Astrocyte (in vitro differentiated cells and primary cell): ENCODE measurements at regions not wholly inside any gene's neighbourhood (a gene's known extent, or its start where the extent isn't known, plus 50 kb on each side); places are given as distances from the start of the nearest gene placed in this dataset.

Experiments used
- DNase-seq: peaks from one replicate; pipeline ENCODE4 v3.0.0-alpha.2; 2010; ENCODE audit warnings: low read depth
- FAIRE-seq: peaks from 2 replicates; lab custom pipeline; 2011; peaks lifted over from hg19 to GRCh38; lab: Jason Lieb, UNC
- H2AFZ ChIP-seq: 2 replicates; pipeline ENCODE4 v1.6.0; 2012; ENCODE audit warnings: low read depth, low read length, inconsistent platforms
- H3K27ac ChIP-seq: 2 replicates; pipeline ENCODE4 v1.5.1; 2011; ENCODE audit warnings: low read depth, low read length, inconsistent platforms
- H3K27me3 ChIP-seq: 2 replicates; pipeline ENCODE4 v1.6.0; 2011; ENCODE audit warnings: low read length, inconsistent platforms; ENCODE audit not compliant: insufficient read depth
- H3K36me3 ChIP-seq: 2 replicates; pipeline ENCODE4 v1.5.1; 2011; ENCODE audit warnings: low read length, inconsistent platforms; ENCODE audit not compliant: insufficient read depth
- H3K4me1 ChIP-seq: 2 replicates; pipeline ENCODE4 v1.5.1; 2011; ENCODE audit warnings: low read length, inconsistent platforms; ENCODE audit not compliant: insufficient read depth
- H3K4me2 ChIP-seq: 2 replicates; pipeline ENCODE4 v1.6.0; 2012; ENCODE audit warnings: low read length, inconsistent platforms
- H3K4me3 ChIP-seq: 2 replicates; pipeline ENCODE4 v1.5.1; 2011; ENCODE audit warnings: low read depth, mild to moderate bottlenecking, low read length, inconsistent platforms; ENCODE audit not compliant: insufficient read depth
- H3K79me2 ChIP-seq: 2 replicates; pipeline ENCODE4 v1.6.0; 2012; ENCODE audit warnings: mild to moderate bottlenecking, low read length, inconsistent platforms; ENCODE audit not compliant: insufficient read depth
- H3K9ac ChIP-seq: 2 replicates; pipeline ENCODE4 v1.6.0; 2012; ENCODE audit warnings: mild to moderate bottlenecking, low read length, inconsistent platforms
- H3K9me3 ChIP-seq: 2 replicates; pipeline ENCODE4 v1.5.1; 2012; ENCODE audit warnings: low read depth, mild to moderate bottlenecking, low read length, inconsistent platforms; ENCODE audit not compliant: insufficient read depth
- H4K20me1 ChIP-seq: 2 replicates; pipeline ENCODE4 v1.6.0; 2012; ENCODE audit warnings: low read length, inconsistent platforms; ENCODE audit not compliant: insufficient read depth
- H3K27ac Mint-ChIP-seq: one replicate; pipeline ENCODE4 v1.8.0; 2021; ENCODE audit warnings: mild to moderate bottlenecking, mixed read lengths; ENCODE audit not compliant: unreplicated experiment
- H3K27me3 Mint-ChIP-seq: one replicate; pipeline ENCODE4 v1.8.0; 2021; ENCODE audit warnings: low read depth, mixed read lengths; ENCODE audit not compliant: unreplicated experiment
- H3K36me3 Mint-ChIP-seq: one replicate; pipeline ENCODE4 v1.8.0; 2021; ENCODE audit warnings: low read depth, mixed read lengths; ENCODE audit not compliant: unreplicated experiment
- H3K4me1 Mint-ChIP-seq: one replicate; pipeline ENCODE4 v1.8.0; 2021; ENCODE audit warnings: low read depth, mixed read lengths; ENCODE audit not compliant: unreplicated experiment
- H3K4me3 Mint-ChIP-seq: one replicate; pipeline ENCODE4 v1.8.0; 2021; ENCODE audit warnings: mild to moderate bottlenecking, moderate library complexity, mixed read lengths; ENCODE audit not compliant: unreplicated experiment
- H3K9me3 Mint-ChIP-seq: one replicate; pipeline ENCODE4 v1.8.0; 2021; ENCODE audit warnings: mild to moderate bottlenecking, mixed read lengths; ENCODE audit not compliant: unreplicated experiment
- EZH2 ChIP-seq: IDR thresholded peaks from 2 replicates; pipeline ENCODE4 v1.6.1; 2012; ENCODE audit warnings: mild to moderate bottlenecking, low read length, inconsistent platforms; ENCODE audit not compliant: insufficient read depth
- TF ChIP-seq, protein P1 (sequence below): IDR thresholded peaks from 2 replicates; pipeline ENCODE4 v1.5.1; 2011; ENCODE audit warnings: low read depth, mild to moderate bottlenecking, inconsistent platforms, low read length, moderate library complexity; ENCODE audit not compliant: insufficient read depth

DNA sequence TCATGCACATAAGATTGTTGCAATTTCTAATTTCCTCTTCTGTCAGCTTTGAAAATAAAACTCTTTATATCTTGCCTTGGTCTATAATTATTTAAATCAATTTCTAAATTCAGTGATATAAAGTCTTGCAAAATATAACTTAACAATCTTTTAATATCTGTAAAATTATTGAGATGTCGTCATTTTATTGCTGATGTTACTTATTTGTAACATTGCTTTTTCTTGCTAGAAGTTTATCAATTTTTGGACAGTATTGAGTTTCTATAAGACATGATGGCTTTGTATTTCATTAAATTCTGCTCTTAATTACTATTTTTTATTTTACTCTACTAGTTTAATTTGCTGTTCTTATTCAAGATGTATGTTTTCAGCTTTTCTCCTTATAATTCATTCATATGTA, 1036.5 kb downstream of the TMEM182 start:
- no peak for FAIRE-seq
- H3K36me3 Mint-ChIP-seq: no peaks in the 10 kb centered on the region
- no peak overlapping the region for H2AFZ ChIP-seq

DNA sequence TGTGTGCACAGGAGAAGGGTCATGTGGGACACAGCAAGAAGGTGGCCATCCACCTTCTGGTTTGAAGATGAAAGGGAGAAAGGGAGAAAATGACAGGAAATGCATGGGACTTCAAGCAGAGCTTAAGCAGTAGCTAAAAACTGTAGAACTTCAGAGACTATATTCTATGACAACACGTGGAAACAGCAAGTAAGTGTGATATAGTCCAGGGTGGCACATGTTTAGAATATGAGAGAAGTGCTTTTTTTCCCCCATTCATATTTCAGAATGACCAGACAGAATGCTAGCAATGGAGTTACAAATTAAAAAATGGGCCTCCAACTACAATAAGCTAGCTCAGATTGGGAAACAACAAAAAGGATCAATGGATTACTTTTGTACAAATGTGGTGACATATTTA, 1042.2 kb downstream of the TMEM182 start:
- no peaks in the 10 kb centered on the region for H3K9me3 ChIP-seq
- H3K4me2 ChIP-seq: no peak overlapping the region
- DNase-seq (no peak), FAIRE-seq (no peak)
- H3K27ac ChIP-seq: no peak overlapping the region
- no peak overlapping the region for H3K9ac ChIP-seq
- H2AFZ ChIP-seq: no peak overlapping the region
- Mint-ChIP-seq H3K27ac (no peak overlapping the region), H3K9me3 (peaks cover 4% of the 10 kb centered on the region), H3K4me1 (peaks cover 4% of the 10 kb centered on the region), H3K27me3 (no peaks in the 10 kb centered on the region), H3K36me3 (no peaks in the 10 kb centered on the region), H3K4me3 (no peak overlapping the region)
- no peaks in the 10 kb centered on the region for H3K4me1 ChIP-seq
- H3K36me3 ChIP-seq: no peaks in the 10 kb centered on the region
- no peaks in the 10 kb centered on the region for H3K79me2 ChIP-seq
- H4K20me1 ChIP-seq: no peaks in the 10 kb centered on the region
- TF ChIP-seq, protein P1, sequence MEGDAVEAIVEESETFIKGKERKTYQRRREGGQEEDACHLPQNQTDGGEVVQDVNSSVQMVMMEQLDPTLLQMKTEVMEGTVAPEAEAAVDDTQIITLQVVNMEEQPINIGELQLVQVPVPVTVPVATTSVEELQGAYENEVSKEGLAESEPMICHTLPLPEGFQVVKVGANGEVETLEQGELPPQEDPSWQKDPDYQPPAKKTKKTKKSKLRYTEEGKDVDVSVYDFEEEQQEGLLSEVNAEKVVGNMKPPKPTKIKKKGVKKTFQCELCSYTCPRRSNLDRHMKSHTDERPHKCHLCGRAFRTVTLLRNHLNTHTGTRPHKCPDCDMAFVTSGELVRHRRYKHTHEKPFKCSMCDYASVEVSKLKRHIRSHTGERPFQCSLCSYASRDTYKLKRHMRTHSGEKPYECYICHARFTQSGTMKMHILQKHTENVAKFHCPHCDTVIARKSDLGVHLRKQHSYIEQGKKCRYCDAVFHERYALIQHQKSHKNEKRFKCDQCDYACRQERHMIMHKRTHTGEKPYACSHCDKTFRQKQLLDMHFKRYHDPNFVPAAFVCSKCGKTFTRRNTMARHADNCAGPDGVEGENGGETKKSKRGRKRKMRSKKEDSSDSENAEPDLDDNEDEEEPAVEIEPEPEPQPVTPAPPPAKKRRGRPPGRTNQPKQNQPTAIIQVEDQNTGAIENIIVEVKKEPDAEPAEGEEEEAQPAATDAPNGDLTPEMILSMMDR: no peak
- TF ChIP-seq EZH2: no peak
- no peak overlapping the region for H3K4me3 ChIP-seq
- no peaks in the 10 kb centered on the region for H3K27me3 ChIP-seq

More for the DNA sequence above, 1036.5 kb downstream of the TMEM182 start:
- Mint-ChIP-seq H3K4me1 (no peaks in the 10 kb centered on the region), H3K27me3 (no peaks in the 10 kb centered on the region), H3K27ac (no peak overlapping the region), H3K4me3 (no peak overlapping the region), H3K9me3 (peaks cover 12% of the 10 kb centered on the region)
- H3K4me1 ChIP-seq: no peaks in the 10 kb centered on the region
- H3K4me3 ChIP-seq: no peak overlapping the region
- no peaks in the 10 kb centered on the region for H4K20me1 ChIP-seq
- TF ChIP-seq, protein P1: no peak
- TF ChIP-seq EZH2: no peak
- no peaks in the 10 kb centered on the region for H3K27me3 ChIP-seq
- H3K27ac ChIP-seq: no peak overlapping the region
- H3K36me3 ChIP-seq: no peaks in the 10 kb centered on the region
- DNase-seq: no peak
- no peak overlapping the region for H3K9ac ChIP-seq
- H3K79me2 ChIP-seq: no peaks in the 10 kb centered on the region
- H3K9me3 ChIP-seq: no peaks in the 10 kb centered on the region
- H3K4me2 ChIP-seq: no peak overlapping the region

- Histone ChIP-seq H2AFZ (no peak overlapping the region), H4K20me1 (no peaks in the 10 kb centered on the region), H3K79me2 (no peaks in the 10 kb centered on the region), H3K27ac (no peak overlapping the region), H3K9me3 (no peaks in the 10 kb centered on the region), H3K4me2 (no peak overlapping the region), H3K4me1 (no peaks in the 10 kb centered on the region), H3K36me3 (no peaks in the 10 kb centered on the region), H3K27me3 (no peaks in the 10 kb centered on the region), H3K4me3 (no peak overlapping the region), H3K9ac (no peak overlapping the region)
- DNase-seq (no peak), FAIRE-seq (no peak)
- TF ChIP-seq, protein P1: no peak
- TF ChIP-seq EZH2: no peak
- Mint-ChIP-seq H3K9me3 (peaks cover 4% of the 10 kb centered on the region), H3K4me3 (no peak overlapping the region), H3K27me3 (no peaks in the 10 kb centered on the region), H3K27ac (no peak overlapping the region), H3K36me3 (no peaks in the 10 kb centered on the region), H3K4me1 (peaks cover 4% of the 10 kb centered on the region)
Observed at GRCh38 chr2:103805746-103806145, 1043.9 kb downstream of the TMEM182 start.
